GM12864 (cell line): ENCODE measurements at regions not wholly inside any gene's neighbourhood (a gene's known extent, or its start where the extent isn't known, plus 50 kb on each side); places are given as distances from the start of the nearest gene placed in this dataset.
"Not testable (repeated sequence)": the region's sequence is repeated elsewhere in the genome, so short reads cannot be mapped to it uniquely, and the experiment has no call there.

Experiments
- DNase-seq: peaks from one replicate; pipeline ENCODE4 v3.0.0-alpha.2; 2011; ENCODE audit warnings: low read depth
- H3K4me3 ChIP-seq: 2 replicates; pipeline ENCODE4 v1.5.1; 2011; ENCODE audit warnings: mild to moderate bottlenecking, low read depth, low read length, control low read depth
- CTCF ChIP-seq: IDR thresholded peaks from 2 replicates; pipeline ENCODE4 v1.5.1; 2011; ENCODE audit warnings: low read depth, mild to moderate bottlenecking, moderate library complexity, low read length, control low read depth, inconsistent platforms; ENCODE audit errors: missing control alignments

GRCh38 chr16:47916266-47916665 lies 239.5 kb downstream of the ABCC12 start:
- H3K4me3 ChIP-seq: no peak overlapping the region
- no peak for DNase-seq

GRCh38 chr16:47907109-47907508 lies 248.7 kb downstream of the ABCC12 start:
- H3K4me3 ChIP-seq: no peak overlapping the region
- no peak for DNase-seq
- no peak for TF ChIP-seq CTCF

More at GRCh38 chr16:47916266-47916665, 239.5 kb downstream of the ABCC12 start:
- TF ChIP-seq CTCF: no peak

DNA sequence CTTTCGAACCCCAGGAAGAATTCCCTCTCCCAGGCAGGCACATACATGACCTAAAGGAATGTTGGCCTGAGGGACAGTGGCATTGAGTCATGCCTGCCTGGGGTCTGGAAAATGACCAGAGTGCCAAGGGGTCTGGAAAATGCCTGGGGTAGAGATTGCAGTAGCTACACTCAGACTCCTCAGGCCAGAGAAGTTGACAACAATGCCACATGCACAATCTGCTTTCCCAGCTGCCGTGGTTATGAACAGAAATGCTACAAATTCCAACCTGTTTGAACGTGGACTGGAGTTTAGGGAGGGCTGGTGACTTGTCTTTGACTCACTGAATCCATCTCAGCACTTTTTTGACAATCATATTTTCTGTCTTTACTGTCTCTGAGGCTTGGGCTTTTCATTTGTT lies 250.0 kb downstream of the ABCC12 start:
- H3K4me3 ChIP-seq: no peak overlapping the region
- TF ChIP-seq CTCF: no peak
- DNase-seq: no peak

DNA sequence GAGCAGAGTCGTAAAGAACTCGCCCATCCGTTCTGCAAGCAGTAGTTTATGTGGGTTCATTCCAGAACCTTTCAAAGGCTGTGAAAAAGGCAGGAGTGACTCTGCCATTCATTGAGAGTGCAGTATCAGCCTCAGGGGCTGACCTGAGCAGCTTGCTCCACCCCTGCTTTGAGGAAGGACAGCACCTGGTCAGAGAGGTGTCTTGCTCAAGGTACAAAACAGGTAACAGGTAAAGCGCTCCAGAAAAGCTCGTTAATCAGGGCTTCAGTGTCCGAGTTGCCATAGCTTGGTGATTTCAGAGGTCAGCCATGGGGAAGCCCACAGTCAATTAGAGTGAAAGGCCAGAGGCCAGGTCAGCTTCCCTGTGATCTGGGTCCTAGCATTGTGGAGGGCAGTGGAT lies 251.1 kb downstream of the ABCC12 start:
- no peak for DNase-seq
- H3K4me3 ChIP-seq: no peak overlapping the region
- no peak for TF ChIP-seq CTCF

- no peak for DNase-seq
- no peak for TF ChIP-seq CTCF
- H3K4me3 ChIP-seq: no peak overlapping the region
Measured at GRCh38 chr16:47903470-47903869, 252.3 kb downstream of the ABCC12 start.

DNA sequence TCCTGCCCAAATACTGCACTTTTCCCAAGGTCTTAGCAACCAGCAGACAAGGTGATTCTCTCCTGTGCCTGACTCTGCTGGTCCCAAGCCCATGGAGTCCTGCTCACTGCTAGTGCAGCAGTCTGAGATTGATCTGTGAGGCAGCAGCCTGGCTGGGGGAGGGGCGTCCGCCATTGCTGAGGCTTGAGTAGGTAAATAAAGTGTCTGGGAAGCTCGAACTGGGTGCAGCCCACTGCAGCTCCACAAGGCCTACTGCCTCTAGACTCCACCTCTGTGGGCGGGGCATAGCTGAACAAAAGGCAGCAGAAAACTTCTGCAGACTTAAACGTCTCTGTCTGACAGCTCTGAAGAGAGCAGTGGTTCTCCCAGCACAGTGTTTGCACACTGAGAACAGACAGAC lies 258.7 kb downstream of the ABCC12 start:
- not testable (repeated sequence) for H3K4me3 ChIP-seq, DNase-seq

- no peak overlapping the region for H3K4me3 ChIP-seq
- DNase-seq: no peak
- TF ChIP-seq CTCF: no peak
Measured at GRCh38 chr16:47895146-47895545, 260.6 kb downstream of the ABCC12 start.

DNA sequence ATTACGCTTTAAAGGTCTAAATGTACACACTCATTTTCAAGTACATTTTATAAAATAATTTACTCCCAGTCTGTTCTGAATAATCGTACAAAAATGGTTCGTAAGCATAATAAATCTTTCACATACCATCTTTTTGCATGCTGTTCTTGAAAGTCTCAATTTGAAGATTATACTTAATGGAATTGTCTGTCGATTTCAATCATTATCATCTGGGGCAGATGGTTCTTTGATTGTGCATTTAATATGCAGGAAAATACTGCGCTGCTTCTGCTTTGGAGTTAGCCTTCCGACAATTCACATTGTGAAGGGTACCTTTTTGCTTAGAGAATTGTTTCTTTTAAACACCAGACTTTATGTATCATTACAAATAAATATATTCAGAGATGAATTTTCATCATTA lies 262.8 kb downstream of the ABCC12 start:
- DNase-seq: no peak
- H3K4me3 ChIP-seq: no peak overlapping the region
- TF ChIP-seq CTCF: no peak
